WTC11 (cell line): ENCODE measurements at regions not wholly inside any gene's neighbourhood (a gene's known extent, or its start where the extent isn't known, plus 50 kb on each side); places are given as distances from the start of the nearest gene placed in this dataset.

Source experiments
- ATAC-seq: fragments of 200-7000 bp; cut with Tn5 transposase; 2 replicates; pipeline ENCODE4 v1.10.0; 2021; ENCODE audit warnings: mild to moderate bottlenecking, moderate library complexity
- CTCF ChIA-PET: fragments of 300-600 bp; sonication (Branson Sonifier 250); formaldehyde crosslinking; loops from one replicate; lab custom pipeline; 2021; ENCODE audit warnings: antibody characterized with exemption; lab: Charles Lee
- POLR2A ChIA-PET: fragments of 350-600 bp; sonication (Branson Sonifier 250); formaldehyde crosslinking; loops from one replicate; lab custom pipeline; 2021; ENCODE audit warnings: antibody characterized with exemption; lab: Charles Lee
- DNase-seq: peaks from one replicate; pipeline ENCODE4 v3.0.0; 2021; ENCODE audit warnings: low spot score
- H3K27ac Mint-ChIP-seq: 2 replicates; pipeline ENCODE4 v1.8.0; 2021; ENCODE audit warnings: mixed read lengths
- H3K27me3 Mint-ChIP-seq: 2 replicates; pipeline ENCODE4 v1.8.0; 2021; ENCODE audit warnings: low read depth, mild to moderate bottlenecking, moderate library complexity, mixed read lengths
- H3K36me3 Mint-ChIP-seq: 2 replicates; pipeline ENCODE4 v1.8.0; 2021; ENCODE audit warnings: mixed read lengths
- H3K4me1 Mint-ChIP-seq: 2 replicates; pipeline ENCODE4 v1.8.0; 2022; ENCODE audit warnings: mixed read lengths
- H3K4me3 Mint-ChIP-seq: 2 replicates; pipeline ENCODE4 v1.8.0; 2021; ENCODE audit warnings: mild to moderate bottlenecking, moderate library complexity, mixed read lengths
- H3K9me3 Mint-ChIP-seq: 2 replicates; pipeline ENCODE4 v1.8.0; 2021; ENCODE audit warnings: mixed read lengths
- ATF1 ChIP-seq: sonication (generic); formaldehyde crosslinking; IDR thresholded peaks from 2 replicates; pipeline ENCODE4 v1.8.1; 2023; ENCODE audit warnings: mild to moderate bottlenecking, moderate library complexity, missing genetic modification reagents
- CBFB ChIP-seq: sonication (generic); formaldehyde crosslinking; IDR thresholded peaks from 2 replicates; pipeline ENCODE4 v1.8.1; 2022; ENCODE audit warnings: mild to moderate bottlenecking, low read depth, missing genetic modification reagents
- CREB1 ChIP-seq: sonication (generic); formaldehyde crosslinking; IDR thresholded peaks from 2 replicates; pipeline ENCODE4 v1.8.0; 2023; ENCODE audit warnings: mild to moderate bottlenecking, missing genetic modification reagents
- CREM ChIP-seq: sonication (generic); formaldehyde crosslinking; IDR thresholded peaks from 2 replicates; pipeline ENCODE4 v1.8.1; 2022; ENCODE audit warnings: mild to moderate bottlenecking, missing genetic modification reagents, moderate library complexity
- ETV6 ChIP-seq: sonication (generic); formaldehyde crosslinking; IDR thresholded peaks from 2 replicates; pipeline ENCODE4 v1.8.1; 2022; ENCODE audit warnings: mild to moderate bottlenecking, missing genetic modification reagents
- FOXK1 ChIP-seq: sonication (generic); formaldehyde crosslinking; IDR thresholded peaks from 2 replicates; pipeline ENCODE4 v1.8.0; 2022; ENCODE audit warnings: mild to moderate bottlenecking, moderate library complexity, missing genetic modification reagents
- FOXP1 ChIP-seq: sonication (generic); formaldehyde crosslinking; IDR thresholded peaks from 2 replicates; pipeline ENCODE4 v1.8.0; 2022; ENCODE audit warnings: missing genetic modification reagents, mild to moderate bottlenecking, moderate library complexity, borderline replicate concordance
- GTF2I ChIP-seq: fragments of 250-450 bp; sonication (Bioruptor Pico); conservative IDR thresholded peaks from 2 replicates; pipeline ENCODE4 v1.4.0; 2021; ENCODE audit warnings: mild to moderate bottlenecking
- JAZF1 ChIP-seq: fragments of 250-450 bp; sonication (Bioruptor Pico); IDR thresholded peaks from 2 replicates; pipeline ENCODE4 v1.9.0; 2021; ENCODE audit warnings: moderate library complexity, mild to moderate bottlenecking, inconsistent platforms
- NFATC4 ChIP-seq: fragments of 250-450 bp; sonication (Bioruptor Pico); IDR thresholded peaks from 2 replicates; pipeline ENCODE4 v1.9.0; 2021; ENCODE audit warnings: mild to moderate bottlenecking
- NFE2L1 ChIP-seq: sonication (generic); formaldehyde crosslinking; IDR thresholded peaks from 2 replicates; pipeline ENCODE4 v1.8.1; 2023; ENCODE audit warnings: missing genetic modification reagents
- SOX15 ChIP-seq: fragments of 250-450 bp; sonication (Bioruptor Pico); IDR thresholded peaks from 2 replicates; pipeline ENCODE4 v1.9.0; 2021; ENCODE audit warnings: mild to moderate bottlenecking
- TP53 ChIP-seq: sonication (generic); formaldehyde crosslinking; IDR thresholded peaks from 2 replicates; pipeline ENCODE4 v1.8.1; 2023; ENCODE audit warnings: mild to moderate bottlenecking, missing genetic modification reagents
- ZNF232 ChIP-seq: sonication (generic); formaldehyde crosslinking; IDR thresholded peaks from 2 replicates; pipeline ENCODE4 v1.8.0; 2022; ENCODE audit warnings: mild to moderate bottlenecking, missing genetic modification reagents
- ZNF423 ChIP-seq: fragments of 250-450 bp; sonication (Bioruptor Pico); IDR thresholded peaks from 2 replicates; pipeline ENCODE4 v2.1.2; 2022; ENCODE audit warnings: mild to moderate bottlenecking, moderate library complexity
- TF ChIP-seq, protein P1 (sequence below): sonication (generic); formaldehyde crosslinking; IDR thresholded peaks from 2 replicates; pipeline ENCODE4 v1.8.0; 2022; ENCODE audit warnings: mild to moderate bottlenecking, missing genetic modification reagents
- TF ChIP-seq, protein P2 (sequence below): sonication (generic); formaldehyde crosslinking; IDR thresholded peaks from 2 replicates; pipeline ENCODE4 v1.8.1; 2023; ENCODE audit warnings: mild to moderate bottlenecking, missing genetic modification reagents, moderate library complexity
- TF ChIP-seq, protein P3 (sequence below): fragments of 250-450 bp; sonication (Bioruptor Pico); IDR thresholded peaks from 2 replicates; pipeline ENCODE4 v1.8.0; 2021; ENCODE audit warnings: mild to moderate bottlenecking
- TF ChIP-seq, protein P4 (sequence below): sonication (generic); formaldehyde crosslinking; IDR thresholded peaks from 2 replicates; pipeline ENCODE4 v1.8.1; 2022; ENCODE audit warnings: low read depth, missing genetic modification reagents, borderline replicate concordance
- TF ChIP-seq, protein P5 (sequence below): fragments of 250-450 bp; sonication (Bioruptor Pico); IDR thresholded peaks from 2 replicates; pipeline ENCODE4 v1.9.0; 2021; ENCODE audit warnings: mild to moderate bottlenecking, borderline replicate concordance
- TF ChIP-seq, protein P6 (sequence below): sonication (generic); formaldehyde crosslinking; IDR thresholded peaks from 2 replicates; pipeline ENCODE4 v1.8.1; 2023; ENCODE audit warnings: mild to moderate bottlenecking, missing genetic modification reagents, borderline replicate concordance
- TF ChIP-seq, protein P7 (sequence below): fragments of 250-450 bp; sonication (Bioruptor Pico); conservative IDR thresholded peaks from 2 replicates; pipeline ENCODE4 v1.9.0; 2021; ENCODE audit warnings: mild to moderate bottlenecking

DNA sequence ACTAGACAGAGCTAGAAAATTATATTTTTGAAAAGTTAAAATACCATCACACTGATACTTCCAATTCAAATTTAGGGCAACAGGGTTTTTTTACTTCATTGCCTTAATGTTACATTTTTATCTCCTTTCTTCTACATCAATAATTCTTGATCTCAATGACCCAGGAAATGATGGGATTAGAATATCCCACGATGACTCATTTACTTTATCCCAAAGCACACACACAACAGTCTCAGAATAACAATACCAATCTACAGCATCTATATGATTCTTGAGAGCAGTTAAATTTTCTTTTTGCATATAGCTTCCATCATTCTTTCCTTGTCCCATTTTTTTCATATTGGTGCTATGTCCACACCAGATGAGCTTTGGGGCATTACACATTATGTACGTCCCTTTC lies 98.4 kb upstream of the EEPD1 start (continued):
- TF ChIP-seq, protein P1, sequence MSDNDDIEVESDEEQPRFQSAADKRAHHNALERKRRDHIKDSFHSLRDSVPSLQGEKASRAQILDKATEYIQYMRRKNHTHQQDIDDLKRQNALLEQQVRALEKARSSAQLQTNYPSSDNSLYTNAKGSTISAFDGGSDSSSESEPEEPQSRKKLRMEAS (CRISPR knock-in tag): no peak
- TF ChIP-seq GTF2I (CRISPR knock-in tag): no peak
- TF ChIP-seq, protein P2, sequence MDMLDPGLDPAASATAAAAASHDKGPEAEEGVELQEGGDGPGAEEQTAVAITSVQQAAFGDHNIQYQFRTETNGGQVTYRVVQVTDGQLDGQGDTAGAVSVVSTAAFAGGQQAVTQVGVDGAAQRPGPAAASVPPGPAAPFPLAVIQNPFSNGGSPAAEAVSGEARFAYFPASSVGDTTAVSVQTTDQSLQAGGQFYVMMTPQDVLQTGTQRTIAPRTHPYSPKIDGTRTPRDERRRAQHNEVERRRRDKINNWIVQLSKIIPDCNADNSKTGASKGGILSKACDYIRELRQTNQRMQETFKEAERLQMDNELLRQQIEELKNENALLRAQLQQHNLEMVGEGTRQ: no peak
- TF ChIP-seq NFE2L1: no peak
- TF ChIP-seq JAZF1: no peak
- no peak for TF ChIP-seq CREB1 (CRISPR knock-in tag)
- TF ChIP-seq FOXP1: no peak
- no peak for TF ChIP-seq CBFB (CRISPR knock-in tag)

DNA sequence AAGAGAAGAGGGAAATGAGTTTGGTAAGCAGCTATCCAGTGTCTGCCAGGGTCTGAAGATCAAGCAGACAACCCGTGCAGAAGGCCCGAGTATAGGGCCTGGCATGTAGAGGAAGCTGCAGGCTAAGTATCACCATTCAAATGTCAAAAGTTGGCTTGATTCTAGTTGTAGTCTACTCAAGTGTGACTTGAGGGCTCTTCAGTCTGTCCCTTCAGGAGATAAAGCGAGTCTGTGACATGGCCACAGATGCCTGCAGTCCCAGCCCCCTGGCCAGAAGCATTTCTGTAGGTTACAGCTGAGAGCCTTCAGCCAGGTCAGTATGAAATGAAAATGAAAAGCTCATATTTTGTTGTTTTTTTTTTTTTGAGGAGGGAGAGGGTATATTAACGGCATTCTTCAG lies 97.8 kb upstream of the EEPD1 start:
- Mint-ChIP-seq H3K27ac (no peak overlapping the region), H3K4me3 (no peak overlapping the region), H3K27me3 (no peaks in the 10 kb centered on the region), H3K9me3 (peaks cover 8% of the 10 kb centered on the region; the same call in 1 of the 2 replicates), H3K36me3 (no peaks in the 10 kb centered on the region), H3K4me1 (peaks cover 13% of the 10 kb centered on the region)
- CTCF ChIA-PET: interaction anchor here (0.5 to 0.8 kb wide), 2 partner anchors 34 to 168 kb away, joined by 3 read pairs; no protein-coding TSS in a partner anchor
- ATAC-seq: no peak
- DNase-seq: no peak
- POLR2A ChIA-PET: no interaction called here
- TF ChIP-seq, protein P3, sequence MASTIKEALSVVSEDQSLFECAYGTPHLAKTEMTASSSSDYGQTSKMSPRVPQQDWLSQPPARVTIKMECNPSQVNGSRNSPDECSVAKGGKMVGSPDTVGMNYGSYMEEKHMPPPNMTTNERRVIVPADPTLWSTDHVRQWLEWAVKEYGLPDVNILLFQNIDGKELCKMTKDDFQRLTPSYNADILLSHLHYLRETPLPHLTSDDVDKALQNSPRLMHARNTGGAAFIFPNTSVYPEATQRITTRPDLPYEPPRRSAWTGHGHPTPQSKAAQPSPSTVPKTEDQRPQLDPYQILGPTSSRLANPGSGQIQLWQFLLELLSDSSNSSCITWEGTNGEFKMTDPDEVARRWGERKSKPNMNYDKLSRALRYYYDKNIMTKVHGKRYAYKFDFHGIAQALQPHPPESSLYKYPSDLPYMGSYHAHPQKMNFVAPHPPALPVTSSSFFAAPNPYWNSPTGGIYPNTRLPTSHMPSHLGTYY (CRISPR knock-in tag): no peak
- TF ChIP-seq TP53 (CRISPR knock-in tag) (no peak), SOX15 (no peak), ZNF232 (no peak), NFATC4 (CRISPR knock-in tag) (no peak), ETV6 (CRISPR knock-in tag) (no peak), ZNF423 (CRISPR knock-in tag) (no peak), FOXK1 (CRISPR knock-in tag) (no peak), CREM (CRISPR knock-in tag) (no peak), FOXP1 (no peak), ATF1 (CRISPR knock-in tag) (no peak)
- TF ChIP-seq, protein P4, sequence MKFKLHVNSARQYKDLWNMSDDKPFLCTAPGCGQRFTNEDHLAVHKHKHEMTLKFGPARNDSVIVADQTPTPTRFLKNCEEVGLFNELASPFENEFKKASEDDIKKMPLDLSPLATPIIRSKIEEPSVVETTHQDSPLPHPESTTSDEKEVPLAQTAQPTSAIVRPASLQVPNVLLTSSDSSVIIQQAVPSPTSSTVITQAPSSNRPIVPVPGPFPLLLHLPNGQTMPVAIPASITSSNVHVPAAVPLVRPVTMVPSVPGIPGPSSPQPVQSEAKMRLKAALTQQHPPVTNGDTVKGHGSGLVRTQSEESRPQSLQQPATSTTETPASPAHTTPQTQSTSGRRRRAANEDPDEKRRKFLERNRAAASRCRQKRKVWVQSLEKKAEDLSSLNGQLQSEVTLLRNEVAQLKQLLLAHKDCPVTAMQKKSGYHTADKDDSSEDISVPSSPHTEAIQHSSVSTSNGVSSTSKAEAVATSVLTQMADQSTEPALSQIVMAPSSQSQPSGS (CRISPR knock-in tag): no peak
- TF ChIP-seq, protein P5, sequence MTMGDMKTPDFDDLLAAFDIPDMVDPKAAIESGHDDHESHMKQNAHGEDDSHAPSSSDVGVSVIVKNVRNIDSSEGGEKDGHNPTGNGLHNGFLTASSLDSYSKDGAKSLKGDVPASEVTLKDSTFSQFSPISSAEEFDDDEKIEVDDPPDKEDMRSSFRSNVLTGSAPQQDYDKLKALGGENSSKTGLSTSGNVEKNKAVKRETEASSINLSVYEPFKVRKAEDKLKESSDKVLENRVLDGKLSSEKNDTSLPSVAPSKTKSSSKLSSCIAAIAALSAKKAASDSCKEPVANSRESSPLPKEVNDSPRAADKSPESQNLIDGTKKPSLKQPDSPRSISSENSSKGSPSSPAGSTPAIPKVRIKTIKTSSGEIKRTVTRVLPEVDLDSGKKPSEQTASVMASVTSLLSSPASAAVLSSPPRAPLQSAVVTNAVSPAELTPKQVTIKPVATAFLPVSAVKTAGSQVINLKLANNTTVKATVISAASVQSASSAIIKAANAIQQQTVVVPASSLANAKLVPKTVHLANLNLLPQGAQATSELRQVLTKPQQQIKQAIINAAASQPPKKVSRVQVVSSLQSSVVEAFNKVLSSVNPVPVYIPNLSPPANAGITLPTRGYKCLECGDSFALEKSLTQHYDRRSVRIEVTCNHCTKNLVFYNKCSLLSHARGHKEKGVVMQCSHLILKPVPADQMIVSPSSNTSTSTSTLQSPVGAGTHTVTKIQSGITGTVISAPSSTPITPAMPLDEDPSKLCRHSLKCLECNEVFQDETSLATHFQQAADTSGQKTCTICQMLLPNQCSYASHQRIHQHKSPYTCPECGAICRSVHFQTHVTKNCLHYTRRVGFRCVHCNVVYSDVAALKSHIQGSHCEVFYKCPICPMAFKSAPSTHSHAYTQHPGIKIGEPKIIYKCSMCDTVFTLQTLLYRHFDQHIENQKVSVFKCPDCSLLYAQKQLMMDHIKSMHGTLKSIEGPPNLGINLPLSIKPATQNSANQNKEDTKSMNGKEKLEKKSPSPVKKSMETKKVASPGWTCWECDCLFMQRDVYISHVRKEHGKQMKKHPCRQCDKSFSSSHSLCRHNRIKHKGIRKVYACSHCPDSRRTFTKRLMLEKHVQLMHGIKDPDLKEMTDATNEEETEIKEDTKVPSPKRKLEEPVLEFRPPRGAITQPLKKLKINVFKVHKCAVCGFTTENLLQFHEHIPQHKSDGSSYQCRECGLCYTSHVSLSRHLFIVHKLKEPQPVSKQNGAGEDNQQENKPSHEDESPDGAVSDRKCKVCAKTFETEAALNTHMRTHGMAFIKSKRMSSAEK (CRISPR knock-in tag): no peak
- TF ChIP-seq, protein P6, sequence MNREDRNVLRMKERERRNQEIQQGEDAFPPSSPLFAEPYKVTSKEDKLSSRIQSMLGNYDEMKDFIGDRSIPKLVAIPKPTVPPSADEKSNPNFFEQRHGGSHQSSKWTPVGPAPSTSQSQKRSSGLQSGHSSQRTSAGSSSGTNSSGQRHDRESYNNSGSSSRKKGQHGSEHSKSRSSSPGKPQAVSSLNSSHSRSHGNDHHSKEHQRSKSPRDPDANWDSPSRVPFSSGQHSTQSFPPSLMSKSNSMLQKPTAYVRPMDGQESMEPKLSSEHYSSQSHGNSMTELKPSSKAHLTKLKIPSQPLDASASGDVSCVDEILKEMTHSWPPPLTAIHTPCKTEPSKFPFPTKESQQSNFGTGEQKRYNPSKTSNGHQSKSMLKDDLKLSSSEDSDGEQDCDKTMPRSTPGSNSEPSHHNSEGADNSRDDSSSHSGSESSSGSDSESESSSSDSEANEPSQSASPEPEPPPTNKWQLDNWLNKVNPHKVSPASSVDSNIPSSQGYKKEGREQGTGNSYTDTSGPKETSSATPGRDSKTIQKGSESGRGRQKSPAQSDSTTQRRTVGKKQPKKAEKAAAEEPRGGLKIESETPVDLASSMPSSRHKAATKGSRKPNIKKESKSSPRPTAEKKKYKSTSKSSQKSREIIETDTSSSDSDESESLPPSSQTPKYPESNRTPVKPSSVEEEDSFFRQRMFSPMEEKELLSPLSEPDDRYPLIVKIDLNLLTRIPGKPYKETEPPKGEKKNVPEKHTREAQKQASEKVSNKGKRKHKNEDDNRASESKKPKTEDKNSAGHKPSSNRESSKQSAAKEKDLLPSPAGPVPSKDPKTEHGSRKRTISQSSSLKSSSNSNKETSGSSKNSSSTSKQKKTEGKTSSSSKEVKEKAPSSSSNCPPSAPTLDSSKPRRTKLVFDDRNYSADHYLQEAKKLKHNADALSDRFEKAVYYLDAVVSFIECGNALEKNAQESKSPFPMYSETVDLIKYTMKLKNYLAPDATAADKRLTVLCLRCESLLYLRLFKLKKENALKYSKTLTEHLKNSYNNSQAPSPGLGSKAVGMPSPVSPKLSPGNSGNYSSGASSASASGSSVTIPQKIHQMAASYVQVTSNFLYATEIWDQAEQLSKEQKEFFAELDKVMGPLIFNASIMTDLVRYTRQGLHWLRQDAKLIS: no peak
- TF ChIP-seq, protein P7, sequence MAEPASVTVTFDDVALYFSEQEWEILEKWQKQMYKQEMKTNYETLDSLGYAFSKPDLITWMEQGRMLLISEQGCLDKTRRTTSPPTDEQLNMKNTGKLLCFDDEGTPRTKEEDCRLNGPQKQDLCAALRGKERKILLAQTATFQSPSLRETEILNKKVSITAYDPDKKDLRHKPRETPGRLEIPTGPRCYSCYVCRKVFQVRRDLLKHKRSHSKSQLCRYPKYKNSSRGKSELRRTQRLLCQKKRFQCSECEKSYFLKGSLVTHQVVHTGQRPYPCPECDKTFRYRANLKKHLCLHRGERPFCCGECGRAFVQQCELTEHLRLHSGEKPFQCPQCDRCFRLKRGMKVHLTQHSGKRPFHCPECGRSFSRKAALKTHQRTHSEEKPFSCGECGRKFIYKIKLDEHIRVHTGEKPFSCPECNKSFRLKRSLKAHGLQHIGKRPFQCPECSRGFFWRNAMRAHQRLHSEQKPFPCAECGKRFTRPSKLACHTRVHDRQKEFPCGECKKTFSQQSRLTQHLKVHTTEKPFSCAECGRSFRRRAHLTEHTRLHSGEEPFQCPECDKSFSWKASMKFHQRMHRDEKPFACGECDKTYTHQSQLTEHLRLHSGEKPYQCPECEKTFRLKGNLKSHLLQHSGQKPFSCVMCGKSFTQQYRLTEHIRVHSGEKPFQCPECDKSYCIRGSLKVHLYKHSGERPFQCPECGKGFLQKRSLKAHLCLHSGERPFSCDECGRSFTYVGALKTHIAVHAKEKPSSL (CRISPR knock-in tag): no peak
